Left kidney (tissue), 1 donor: ENCODE measurements at regions not wholly inside any gene's neighbourhood (a gene's known extent, or its start where the extent isn't known, plus 50 kb on each side); places are given as distances from the start of the nearest gene placed in this dataset.

Source experiments
- DNase-seq: peaks from one replicate; pipeline ENCODE4 v3.0.0-alpha.2; 2013

DNA sequence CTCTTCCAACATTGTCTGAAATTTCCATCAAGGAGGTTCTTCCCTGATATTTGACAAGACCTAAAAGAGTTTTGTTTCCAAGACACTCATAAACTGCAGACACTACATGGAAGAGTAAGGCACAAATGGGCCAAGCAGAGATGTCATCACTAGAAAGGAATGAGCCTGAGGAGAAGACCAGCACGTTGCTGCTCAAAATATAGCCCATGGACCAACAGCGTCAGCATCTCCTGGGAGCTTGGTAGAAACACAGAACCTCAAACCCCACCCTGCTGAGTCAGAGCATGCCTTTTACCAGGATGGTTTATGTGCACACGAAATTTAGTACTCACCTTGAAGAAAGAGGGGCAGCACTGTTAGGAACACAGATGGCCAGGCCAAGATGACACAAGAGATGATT is 128.7 kb upstream of the MID1 start:
- DNase-seq, result no peak

DNA sequence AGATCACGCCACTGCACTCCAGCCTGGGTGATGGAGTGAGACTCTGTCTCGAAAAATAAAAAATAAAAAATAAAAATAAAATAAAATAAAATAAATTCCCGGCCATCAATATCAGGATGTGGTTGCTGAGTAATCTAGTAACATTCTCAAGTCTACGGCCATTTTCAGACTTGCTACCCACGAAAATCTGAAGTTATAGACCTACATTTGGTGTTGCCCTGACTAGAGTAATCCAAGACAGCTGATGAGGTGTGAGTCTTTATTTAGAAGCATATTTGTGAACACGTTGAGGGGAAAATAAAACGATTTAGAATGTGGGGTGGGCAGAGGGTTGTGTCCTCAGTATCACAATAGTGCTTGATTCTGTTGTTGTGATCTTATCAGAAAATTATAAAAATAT is 130.2 kb upstream of the MID1 start:
- no peak for DNase-seq

DNA sequence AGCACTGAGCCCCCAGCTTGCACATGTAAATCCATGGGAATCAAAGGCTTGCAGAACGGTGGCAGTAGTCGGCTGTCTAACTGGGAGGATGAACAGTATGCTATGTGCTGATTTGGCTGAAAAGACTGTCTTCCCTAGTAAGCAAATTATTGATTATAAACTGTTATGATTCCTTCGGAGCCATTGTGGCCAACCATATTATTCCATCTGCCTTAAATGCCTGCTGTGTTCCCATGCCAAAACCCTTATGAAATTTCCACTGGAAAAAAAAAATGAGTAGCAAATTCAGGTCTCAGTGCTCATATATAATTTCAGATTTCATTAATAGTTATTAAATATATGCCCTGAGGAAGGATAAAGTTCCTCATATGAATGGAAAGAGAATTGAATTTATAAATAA is 132.7 kb upstream of the MID1 start:
- no peak for DNase-seq

DNA sequence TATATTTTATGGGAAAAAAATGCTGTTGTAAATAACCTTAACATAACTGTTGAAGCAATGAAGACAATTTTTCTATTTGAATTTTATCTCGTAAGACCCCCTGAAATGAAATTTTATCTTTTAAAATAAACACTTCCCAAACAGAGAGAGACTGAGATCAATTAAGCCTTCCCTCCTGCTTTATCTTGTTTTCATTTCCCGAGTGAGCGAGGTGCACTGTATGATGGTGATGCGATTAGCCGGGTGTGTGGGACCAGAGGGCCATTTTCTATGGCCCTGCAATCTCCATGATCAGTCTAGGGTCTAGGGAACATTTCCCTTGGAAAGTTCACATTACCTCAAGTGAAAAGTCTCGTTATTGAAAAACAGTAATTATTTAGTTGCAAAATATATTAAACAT is 134.1 kb upstream of the MID1 start:
- DNase-seq, result no peak

DNA sequence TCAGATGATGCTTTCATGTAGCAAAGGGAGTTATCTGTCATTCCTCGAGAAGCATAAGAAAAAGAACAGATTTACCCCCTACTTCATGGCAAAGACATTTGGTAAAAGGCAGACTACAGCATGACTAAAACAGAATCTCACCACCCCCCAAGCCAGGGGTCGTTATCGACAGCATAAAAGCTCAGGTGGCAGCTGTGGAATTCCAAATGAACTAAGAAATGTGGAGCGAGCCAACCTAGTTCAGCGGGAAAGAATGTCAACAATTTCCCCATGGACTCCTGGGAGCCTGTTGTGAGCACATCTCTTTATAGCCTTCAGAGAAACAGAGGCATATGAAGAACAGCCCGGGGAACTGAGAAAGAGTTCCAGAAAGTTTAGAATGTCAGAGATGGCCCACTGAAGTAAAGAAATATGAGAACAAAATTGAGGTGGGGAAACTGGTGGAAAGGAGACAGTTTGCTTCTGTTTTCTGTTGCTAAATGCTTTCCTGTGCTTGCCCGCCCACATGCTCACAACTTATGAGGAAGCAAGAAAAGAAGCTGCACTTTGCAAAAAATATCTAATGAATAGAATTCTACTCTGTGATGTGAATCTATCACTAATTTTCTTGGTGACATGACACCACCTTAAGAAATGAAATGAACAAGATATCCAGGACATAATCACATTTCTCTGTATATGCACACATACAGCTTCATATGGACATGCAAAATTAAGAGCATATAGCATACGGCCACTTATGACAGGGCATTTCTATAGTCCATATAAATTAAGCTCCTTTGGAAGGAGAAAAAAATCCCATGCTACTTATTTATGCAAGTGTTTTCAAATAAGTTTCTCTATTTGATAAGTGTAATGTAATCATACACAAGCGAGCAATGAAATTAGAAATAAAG is 135.3 kb upstream of the MID1 start:
- DNase-seq, result peak; percentile 45

DNA sequence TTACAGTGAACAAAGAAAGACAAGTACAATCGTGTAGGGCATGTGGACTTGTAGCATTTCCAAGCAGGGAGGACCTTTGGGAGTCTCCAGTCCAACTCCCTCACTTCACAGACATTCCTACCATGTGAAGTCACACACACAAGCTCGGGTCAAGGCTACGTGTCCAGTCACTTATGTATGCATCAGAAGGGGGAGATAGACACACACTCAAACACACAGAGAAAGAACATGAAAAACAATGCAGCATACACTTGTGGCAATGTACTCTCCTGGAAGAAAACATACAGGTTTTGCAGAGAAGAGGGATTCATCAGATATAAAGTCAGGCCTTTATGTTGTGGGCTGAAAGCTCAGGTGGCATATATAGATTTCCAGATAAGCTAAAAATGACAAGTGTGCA is 136.1 kb upstream of the MID1 start:
- no peak for DNase-seq

DNA sequence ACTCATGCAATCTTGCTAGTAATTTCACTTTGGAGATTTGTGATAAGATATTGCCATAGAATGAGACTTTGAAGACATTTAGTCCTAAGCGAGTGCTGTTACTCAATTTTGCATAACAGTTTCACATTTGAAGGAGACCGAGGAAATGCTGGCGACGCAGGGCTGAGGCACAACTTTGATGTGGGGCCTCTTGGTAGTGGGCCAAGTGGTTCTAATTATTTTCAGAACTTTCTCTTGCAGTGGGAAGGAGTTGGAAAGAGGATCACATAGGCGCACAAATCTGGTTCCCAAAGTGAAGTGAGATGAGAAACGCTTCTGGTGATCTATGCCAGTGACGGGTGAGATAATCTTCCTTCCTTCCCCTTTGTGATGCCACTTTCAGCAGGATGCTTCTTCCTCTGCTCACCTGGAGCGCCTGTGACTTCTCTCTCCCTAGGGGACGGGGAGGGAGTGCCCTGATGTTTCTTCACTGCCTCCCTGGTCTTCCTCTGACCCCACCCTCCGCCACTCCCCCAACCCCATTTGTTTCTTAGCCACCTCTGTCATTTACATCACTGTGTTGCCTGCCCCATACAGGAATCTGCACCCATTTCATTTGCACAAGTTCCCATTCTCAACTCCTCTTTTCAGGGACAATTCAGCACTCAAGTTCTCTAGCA is 138.9 kb upstream of the MID1 start:
- no peak for DNase-seq

DNA sequence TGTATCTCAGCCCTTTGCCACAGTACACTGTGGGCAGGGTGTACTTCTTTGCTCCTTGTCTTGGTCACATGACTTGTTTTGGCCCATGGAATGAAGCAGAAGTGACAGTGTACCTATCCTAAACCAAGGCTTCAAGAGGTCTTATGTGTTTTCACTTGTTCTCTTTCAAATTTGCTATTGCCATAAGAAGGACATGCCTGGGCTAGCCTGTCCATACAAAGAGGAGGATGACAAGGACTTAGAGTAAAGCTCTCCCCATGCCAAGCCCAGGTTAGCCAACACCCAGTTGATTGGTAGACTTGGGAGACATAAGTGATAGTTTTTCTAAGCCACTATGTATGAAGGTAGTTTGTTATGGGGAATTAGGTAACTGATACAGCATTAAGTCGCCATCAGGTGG is 141.1 kb upstream of the MID1 start:
- DNase-seq, result no peak

DNA sequence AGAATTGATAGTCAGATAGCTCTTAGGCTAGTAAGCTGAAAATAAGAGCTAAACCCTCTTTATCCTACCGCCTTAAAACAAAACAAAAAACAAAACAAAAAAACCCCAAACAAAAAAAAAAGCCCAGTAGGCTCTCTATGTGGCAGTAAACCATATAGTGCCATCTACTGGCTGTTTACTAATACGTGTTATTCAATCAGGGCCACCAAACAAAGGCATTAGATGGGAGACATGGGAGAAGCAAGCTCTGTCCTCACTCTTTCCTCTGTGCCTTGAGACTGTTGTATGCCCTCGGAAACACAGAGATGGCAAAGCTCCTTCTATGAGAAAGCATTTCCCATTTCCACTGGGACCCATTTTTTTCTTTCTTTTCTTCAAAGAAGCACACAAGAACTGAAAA is 148.8 kb upstream of the MID1 start:
- DNase-seq, result peak; percentile 34

DNA sequence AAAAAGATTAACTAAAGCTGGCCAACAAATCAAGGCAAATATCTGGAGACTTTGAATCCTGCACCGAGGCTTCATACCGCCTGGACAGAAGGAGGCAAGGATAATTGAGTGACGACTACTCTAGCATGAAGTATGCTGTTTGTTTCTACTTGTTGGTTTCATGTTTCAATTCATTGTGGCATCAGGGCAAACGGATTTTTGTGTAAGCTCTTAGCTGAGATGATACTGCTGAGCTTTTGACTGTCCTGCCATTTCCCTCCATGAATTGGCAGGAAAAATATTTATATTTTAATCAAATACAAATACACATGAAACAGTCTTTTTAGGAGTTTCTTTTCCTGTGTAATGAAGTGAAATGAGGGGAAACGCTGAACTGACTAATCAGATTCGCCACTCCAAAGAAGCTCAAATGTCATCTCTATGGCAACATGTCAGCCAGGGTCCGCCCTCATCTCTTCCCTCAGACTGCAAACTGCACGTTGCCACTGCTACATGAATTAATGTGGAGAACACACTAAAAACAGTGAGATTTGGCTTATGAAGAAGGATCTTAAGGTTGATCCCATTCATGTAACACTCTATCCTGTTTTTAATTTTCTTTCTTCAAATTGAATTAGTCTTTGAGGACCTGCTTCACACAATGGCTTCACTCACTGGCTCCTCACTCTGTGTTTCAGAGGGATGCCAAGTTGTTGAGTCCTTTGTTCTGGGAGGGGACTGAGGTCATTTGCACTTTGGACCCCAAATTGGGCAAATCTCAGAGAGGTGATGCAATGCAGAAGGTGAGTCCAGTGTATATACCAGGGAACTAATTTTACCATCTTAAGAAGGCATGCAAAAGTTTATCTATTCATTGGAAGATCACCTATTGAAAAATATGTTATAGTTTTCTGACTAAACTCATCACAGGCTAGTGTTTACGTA is 149.6 kb upstream of the MID1 start:
- peak; percentile 46 for DNase-seq

DNA sequence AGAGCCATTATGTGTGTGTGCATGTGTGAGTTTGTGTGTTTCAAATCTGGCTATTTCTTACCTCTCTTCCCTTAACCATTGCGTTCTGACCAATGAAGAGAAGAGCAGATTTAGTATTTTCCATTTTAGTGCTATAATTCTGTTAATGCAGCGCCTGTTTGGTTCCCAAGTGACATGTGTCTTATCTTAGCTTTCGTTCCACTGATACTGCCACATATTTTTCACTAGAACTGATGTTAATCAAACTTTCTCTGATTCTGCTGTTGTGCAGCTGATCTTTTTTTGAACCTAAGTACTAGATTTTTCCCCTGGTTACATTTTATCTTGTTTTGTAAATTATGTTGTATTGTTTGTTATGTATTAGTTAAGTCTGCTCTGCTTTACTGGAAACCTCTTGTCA is 152.9 kb upstream of the MID1 start:
- no peak for DNase-seq

DNA sequence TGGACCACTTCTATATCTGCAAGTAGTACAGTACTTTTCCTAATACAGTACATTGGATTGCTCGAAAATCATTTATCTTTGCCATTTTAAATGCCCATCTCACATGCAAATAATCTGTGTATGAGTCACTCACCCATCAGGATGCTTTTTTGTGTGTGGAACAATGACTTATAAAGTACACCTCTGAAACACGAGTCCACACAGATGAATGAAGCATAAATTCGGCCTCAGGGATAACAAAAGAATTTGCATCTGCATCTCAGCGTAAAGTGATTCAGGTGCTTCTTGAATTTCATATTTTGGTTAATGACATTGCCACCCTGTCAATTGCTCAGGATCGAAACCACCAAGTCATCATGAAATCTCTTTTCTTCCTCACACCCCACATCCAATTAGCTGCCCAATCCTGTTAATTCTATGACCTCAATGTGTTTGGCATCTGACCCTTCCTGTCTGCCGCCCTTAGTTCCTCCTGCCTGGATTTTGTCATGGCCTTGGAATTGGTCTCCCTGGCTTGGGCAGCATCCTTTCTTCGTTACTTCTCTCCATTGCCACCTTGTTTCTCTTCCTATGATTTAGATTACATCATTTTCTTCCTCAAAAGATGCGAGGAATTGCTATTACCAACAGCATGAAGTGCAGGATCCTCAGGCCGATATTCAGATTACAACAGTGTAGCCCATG is 161.6 kb upstream of the MID1 start:
- DNase-seq, result no peak

DNA sequence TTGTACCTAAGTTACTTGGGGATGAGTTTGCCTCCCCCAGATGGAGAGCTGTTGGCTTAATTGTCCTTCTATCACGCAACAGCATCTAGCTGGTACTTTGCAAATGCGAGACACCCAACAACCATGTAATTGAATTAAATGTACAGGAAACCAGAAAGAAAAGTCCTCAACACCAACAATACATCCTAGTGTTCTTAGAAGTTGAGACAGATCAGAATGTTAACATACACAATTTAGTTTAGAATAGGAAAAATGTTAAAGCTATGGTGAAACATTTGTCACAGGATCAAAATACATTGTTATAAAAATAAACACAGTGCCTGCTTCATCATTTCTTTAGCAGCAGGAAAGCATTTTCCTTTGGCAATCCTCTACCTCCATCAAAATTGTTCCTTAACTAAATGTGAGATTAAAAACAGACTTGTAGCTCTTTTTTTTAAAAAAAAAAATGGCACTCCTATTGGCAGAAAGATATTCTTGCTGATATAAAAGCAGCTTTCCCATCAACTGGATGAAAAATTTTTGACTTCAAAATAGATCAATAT is 163.1 kb upstream of the MID1 start:
- DNase-seq, result no peak

DNA sequence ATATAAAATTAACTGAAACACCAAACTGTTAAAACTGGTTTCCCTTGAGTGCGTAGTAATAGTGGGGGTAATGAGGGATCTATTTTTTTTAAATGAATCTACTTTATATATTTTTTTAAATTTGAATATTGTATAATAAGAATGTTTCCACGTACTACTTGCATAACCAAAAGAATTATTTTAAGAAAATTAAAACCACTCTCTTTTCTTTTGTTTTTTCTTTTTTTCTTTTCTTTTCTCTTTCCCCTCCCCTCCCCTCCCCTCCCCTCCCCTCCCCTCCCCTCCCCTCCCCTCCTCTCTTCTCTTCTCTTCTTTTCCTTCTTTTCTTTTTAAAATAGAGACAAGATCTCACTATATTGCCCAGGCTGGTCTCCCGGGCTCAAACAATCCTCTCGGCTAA is 166.9 kb upstream of the MID1 start:
- DNase-seq, result no peak

DNA sequence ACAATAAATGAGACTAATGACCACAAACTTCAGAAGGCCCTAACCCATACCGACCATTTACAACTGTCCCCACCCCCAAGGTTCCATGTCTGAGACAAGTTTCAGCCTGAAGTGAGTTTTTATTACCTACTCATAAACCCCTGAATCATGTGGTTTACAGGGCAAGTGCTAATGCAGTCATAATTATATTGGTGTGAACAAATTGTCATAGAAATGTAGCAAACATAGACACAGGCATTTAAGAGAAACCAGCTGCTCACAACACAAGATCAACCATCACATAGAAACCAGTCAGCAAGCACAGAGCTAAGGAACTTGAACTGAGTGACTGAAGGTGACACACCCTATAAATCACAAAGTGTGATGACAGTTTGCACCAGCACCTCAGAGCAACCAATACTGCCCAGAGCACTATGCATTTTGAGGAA is 173.8 kb upstream of the MID1 start:
- peak; percentile 28 for DNase-seq

DNA sequence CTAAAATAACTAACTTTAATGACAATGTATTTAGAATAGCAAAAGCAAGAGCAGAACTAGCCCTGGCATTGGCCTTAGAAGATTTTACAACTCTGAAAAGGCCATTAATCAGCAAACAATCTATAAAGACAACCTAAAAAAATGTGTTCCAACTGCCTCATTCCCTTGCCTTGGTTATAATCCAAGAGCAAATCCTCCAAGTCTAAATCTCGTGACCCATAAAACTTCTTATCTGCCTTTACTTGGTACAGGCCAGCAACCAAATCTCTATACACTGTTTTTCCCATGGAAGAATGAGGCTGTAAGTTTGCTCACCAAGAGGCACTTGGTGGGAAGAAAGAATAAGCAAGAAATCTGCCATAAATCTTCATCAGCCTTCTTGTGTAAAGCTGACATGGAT is 175.3 kb upstream of the MID1 start:
- no peak for DNase-seq

DNA sequence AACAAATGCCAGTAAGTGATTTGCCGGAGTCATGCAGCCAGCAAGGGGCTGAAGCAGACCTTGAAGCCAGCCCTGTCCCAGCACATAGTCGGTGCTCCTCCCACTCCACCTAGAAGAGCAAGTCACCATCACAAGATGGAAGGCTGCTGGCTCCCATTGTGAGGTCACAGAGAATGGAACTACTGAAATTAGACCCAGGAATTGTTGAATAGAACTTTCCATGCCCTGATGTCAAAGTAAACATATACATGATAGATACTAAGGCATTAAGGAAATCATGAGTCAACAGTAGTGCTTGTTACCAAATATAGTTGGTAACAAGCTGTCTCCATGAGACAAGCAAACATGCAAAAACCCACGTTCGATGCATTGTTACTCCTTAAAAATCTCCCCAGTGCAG is 177.1 kb upstream of the MID1 start:
- no peak for DNase-seq

DNA sequence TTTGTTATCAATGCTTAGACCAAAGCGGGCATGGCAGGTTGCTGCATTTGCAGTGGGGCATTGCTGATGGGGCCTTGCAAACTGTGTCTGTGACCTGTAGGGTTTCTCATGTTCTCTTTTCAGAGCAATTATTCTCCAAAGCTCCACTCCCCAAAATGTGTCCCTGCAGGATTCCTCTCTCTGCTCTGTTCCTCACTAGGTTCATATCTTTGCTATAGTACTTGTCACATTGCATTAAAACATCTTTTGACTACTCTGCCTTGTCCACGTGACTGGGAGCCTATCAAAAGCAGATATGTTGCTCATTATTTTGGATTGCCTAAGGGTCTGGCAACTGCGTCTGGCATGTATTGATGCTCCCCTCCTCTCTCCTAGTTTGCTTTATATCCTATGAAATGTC is 177.7 kb upstream of the MID1 start:
- DNase-seq, result no peak

DNA sequence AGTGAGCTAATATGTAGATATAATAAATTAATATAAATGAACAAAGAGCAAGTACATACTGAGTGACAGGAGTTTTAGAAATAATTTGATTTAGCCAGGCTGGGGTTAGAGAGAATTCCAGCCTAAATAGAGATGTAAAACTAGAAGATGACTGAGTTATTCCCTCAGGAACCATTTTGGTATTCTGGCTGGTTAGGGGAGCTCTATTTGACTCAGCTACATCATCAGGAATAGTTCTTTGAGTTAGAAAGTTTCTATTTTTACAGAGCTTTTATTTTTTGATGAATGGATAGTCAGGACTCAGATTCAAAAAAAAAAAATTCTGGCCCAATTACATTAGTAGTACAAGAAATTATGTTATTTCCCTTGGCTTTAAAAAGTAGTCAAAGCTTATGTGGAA is 180.4 kb upstream of the MID1 start:
- DNase-seq, result no peak

DNA sequence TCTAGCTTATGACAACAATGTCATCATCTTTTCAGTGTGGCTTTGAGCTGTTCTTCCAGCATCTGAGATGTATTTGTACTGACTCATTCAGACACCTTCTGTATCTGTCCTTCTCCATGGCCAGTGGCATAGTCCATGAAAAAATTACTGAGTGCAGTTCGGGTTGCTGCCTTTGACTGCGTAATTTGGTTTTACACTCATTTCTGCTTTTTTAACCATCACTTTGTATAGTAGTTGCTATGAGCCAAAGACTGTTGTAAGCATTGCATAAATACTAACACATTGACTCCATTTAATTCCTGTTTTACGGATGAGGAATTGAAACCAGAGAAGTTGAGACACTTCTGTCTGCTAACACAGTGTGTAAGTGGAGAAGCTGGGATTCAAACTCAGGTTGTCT is 190.7 kb upstream of the MID1 start:
- no peak for DNase-seq

DNA sequence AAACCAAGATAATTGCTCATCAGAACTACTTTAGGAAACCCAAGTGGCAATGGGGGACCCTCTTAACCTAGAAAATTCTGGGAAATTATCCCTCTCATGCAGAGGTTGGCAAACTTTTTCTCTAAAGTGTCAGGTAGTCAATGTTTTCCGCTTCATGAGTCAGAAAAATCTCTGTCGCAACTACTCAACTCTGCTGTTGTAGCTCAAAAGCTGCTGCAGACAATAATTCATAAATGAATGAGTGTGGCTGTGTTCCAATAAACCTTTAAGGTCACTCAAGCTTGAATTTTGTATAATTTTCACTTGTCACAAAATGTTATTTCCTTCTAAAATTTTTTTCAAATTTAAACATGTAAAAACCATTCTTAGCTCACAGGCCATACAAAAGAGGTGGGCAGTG is 193.4 kb upstream of the MID1 start:
- no peak for DNase-seq

DNA sequence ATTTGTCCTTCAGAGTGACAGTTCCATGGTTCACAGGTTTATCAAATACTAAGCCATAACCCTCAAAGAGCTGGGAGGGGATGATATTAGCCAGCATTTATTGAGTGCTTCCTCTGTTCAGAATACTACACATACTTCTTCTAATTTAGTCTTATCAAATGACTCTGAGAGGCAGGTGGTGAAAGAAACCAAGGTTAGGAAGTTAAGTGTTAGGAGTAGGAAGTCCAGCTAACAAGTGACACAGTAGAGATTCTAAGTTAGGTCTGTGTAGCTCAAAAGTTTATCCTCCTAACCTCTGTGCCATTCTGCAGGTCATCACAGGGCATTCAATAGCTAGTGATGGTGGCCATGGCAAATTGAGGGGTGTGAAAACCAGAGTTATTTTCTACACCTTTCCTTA is 198.3 kb upstream of the MID1 start:
- no peak for DNase-seq
